Tibial nerve (tissue), 4 donors: ENCODE measurements at regions not wholly inside any gene's neighbourhood (a gene's known extent, or its start where the extent isn't known, plus 50 kb on each side); places are given as distances from the start of the nearest gene placed in this dataset.

ENCODE experiments used
- EP300 ChIP-seq, 2 donors: sonication (generic); formaldehyde crosslinking; IDR thresholded peaks; one replicate each; pipeline ENCODE4 v1.6.1; 2017; ENCODE audit warnings: antibody characterized with exemption in 2 of 2, mild to moderate bottlenecking in 1 of 2
- POLR2A ChIP-seq, 2 donors: fragments of 450-650 bp; IDR thresholded peaks; one replicate each; pipeline ENCODE4 v1.6.1; 2017; ENCODE audit warnings: antibody characterized with exemption in 2 of 2, mild to moderate bottlenecking in 2 of 2, moderate library complexity in 2 of 2
- TF ChIP-seq, protein P1 (sequence below), 5 experiments: fragments of 200-600 bp in 3 of 5; fragments of 450-650 bp in 2 of 5; sonication (generic) in 3 of 5; IDR thresholded peaks; one replicate each; pipeline ENCODE4 v1.5.1; 2016 to 2019; ENCODE audit warnings: antibody characterized with exemption in 5 of 5, mild to moderate bottlenecking in 3 of 5, moderate library complexity in 2 of 5

DNA sequence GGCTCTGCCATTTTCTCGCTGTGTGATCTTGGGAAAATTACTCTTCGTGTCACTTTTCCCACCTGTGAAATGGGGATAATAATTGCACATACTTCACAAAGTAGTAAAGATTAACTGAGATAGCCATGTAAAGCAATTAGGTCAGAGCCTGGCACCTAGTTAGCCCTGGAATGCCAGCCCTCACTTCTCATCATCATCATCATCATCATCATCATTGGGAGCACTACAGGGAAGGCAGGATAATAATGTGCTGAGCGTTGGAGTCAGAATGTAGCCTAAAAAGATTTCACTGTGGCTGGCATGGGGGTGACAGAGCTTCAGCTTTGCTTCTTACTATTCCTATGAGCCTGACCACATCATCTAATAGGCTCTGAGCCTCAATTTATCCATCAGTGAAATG is 362.6 kb downstream of the TOX3 start:
- TF ChIP-seq, protein P1, sequence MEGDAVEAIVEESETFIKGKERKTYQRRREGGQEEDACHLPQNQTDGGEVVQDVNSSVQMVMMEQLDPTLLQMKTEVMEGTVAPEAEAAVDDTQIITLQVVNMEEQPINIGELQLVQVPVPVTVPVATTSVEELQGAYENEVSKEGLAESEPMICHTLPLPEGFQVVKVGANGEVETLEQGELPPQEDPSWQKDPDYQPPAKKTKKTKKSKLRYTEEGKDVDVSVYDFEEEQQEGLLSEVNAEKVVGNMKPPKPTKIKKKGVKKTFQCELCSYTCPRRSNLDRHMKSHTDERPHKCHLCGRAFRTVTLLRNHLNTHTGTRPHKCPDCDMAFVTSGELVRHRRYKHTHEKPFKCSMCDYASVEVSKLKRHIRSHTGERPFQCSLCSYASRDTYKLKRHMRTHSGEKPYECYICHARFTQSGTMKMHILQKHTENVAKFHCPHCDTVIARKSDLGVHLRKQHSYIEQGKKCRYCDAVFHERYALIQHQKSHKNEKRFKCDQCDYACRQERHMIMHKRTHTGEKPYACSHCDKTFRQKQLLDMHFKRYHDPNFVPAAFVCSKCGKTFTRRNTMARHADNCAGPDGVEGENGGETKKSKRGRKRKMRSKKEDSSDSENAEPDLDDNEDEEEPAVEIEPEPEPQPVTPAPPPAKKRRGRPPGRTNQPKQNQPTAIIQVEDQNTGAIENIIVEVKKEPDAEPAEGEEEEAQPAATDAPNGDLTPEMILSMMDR (IDR thresholded peaks at IDR 0.05), result no peak
- TF ChIP-seq POLR2A (IDR thresholded peaks at IDR 0.05), result no peak
- no peak for TF ChIP-seq EP300 (IDR thresholded peaks at IDR 0.05)
